Gastroesophageal sphincter (tissue), 3 donors: ENCODE measurements at regions not wholly inside any gene's neighbourhood (a gene's known extent, or its start where the extent isn't known, plus 50 kb on each side); places are given as distances from the start of the nearest gene placed in this dataset.

Source experiments
- EP300 ChIP-seq: sonication (generic); formaldehyde crosslinking; IDR thresholded peaks from one replicate; pipeline ENCODE4 v1.6.1; 2017; ENCODE audit warnings: antibody characterized with exemption, mild to moderate bottlenecking
- POLR2A ChIP-seq, 2 donors: fragments of 450-650 bp; IDR thresholded peaks; one replicate each; pipeline ENCODE4 v1.6.1; 2017; ENCODE audit warnings: antibody characterized with exemption in 2 of 2, mild to moderate bottlenecking in 2 of 2, moderate library complexity in 1 of 2
- POLR2AphosphoS5 ChIP-seq: sonication (generic); formaldehyde crosslinking; IDR thresholded peaks from one replicate; pipeline ENCODE4 v1.6.1; 2017; ENCODE audit warnings: antibody characterized with exemption
- TF ChIP-seq, protein P1 (sequence below), 4 experiments: fragments of 200-600 bp in 2 of 4; fragments of 450-650 bp in 2 of 4; sonication (generic) in 1 of 4; IDR thresholded peaks; one replicate each; pipeline ENCODE4 v1.5.1; 2017 to 2019; ENCODE audit warnings: antibody characterized with exemption in 4 of 4, mild to moderate bottlenecking in 2 of 4, moderate library complexity in 2 of 4

GRCh38 chr9:79215821-79216220, 355.9 kb upstream of the TLE4 start:
- TF ChIP-seq, protein P1, sequence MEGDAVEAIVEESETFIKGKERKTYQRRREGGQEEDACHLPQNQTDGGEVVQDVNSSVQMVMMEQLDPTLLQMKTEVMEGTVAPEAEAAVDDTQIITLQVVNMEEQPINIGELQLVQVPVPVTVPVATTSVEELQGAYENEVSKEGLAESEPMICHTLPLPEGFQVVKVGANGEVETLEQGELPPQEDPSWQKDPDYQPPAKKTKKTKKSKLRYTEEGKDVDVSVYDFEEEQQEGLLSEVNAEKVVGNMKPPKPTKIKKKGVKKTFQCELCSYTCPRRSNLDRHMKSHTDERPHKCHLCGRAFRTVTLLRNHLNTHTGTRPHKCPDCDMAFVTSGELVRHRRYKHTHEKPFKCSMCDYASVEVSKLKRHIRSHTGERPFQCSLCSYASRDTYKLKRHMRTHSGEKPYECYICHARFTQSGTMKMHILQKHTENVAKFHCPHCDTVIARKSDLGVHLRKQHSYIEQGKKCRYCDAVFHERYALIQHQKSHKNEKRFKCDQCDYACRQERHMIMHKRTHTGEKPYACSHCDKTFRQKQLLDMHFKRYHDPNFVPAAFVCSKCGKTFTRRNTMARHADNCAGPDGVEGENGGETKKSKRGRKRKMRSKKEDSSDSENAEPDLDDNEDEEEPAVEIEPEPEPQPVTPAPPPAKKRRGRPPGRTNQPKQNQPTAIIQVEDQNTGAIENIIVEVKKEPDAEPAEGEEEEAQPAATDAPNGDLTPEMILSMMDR (IDR thresholded peaks at IDR 0.05) = no peak
- TF ChIP-seq POLR2A (IDR thresholded peaks at IDR 0.05) (no peak), POLR2AphosphoS5 (no peak), EP300 (no peak)
